GM12875 (cell line): ENCODE measurements at regions not wholly inside any gene's neighbourhood (a gene's known extent, or its start where the extent isn't known, plus 50 kb on each side); places are given as distances from the start of the nearest gene placed in this dataset.

Experiments used
- H3K4me3 ChIP-seq: one replicate; pipeline ENCODE4 v1.5.1; 2011; ENCODE audit warnings: low read depth, low read length, control low read depth
- CTCF ChIP-seq: IDR thresholded peaks from 2 replicates; pipeline ENCODE4 v1.5.1; 2011; ENCODE audit warnings: low read depth, mild to moderate bottlenecking, control low read depth, inconsistent platforms, low read length, moderate library complexity, borderline replicate concordance; ENCODE audit not compliant: insufficient read depth

DNA sequence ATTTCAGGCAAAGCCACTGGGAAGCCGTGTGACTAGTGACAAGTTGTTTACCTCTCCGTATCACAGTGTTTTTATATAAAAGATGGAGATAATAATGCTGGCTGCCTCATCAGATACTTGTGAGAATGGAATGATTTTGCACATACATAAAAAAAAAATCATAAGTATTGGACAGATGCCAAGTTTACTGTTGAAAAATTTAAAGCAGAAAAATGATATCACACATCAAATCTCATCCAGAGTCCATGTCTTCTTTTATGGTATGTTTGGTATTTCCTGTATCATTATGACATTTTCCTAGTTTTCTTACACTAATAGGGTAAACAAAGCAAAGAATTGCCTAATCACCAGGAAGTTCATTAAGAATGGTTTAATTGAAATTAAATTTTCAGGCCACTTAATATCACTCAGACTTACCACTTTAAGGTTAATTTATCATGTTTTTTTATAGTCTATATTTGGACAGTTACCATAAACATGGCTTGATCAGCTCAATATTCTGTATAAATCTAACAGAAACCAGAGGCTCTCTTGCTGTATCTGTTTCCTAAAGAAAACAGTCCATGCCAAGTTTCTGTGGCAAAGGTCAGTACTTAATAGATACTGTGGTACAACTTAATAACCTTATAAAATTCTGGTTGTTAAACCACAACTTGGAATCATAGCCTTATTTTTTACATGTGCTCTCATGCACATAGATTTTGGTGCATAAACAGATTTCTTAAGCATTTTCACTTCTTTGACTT, 656.5 kb upstream of the RIOK2 start:
- no peak overlapping the region for H3K4me3 ChIP-seq
- TF ChIP-seq CTCF: no peak

- H3K4me3 ChIP-seq: no peak overlapping the region
- no peak for TF ChIP-seq CTCF
Observed at GRCh38 chr5:97840643-97841042, 657.6 kb upstream of the RIOK2 start.

GRCh38 chr5:97842687-97843086, 659.6 kb upstream of the RIOK2 start:
- H3K4me3 ChIP-seq: no peak overlapping the region
- TF ChIP-seq CTCF: no peak

DNA sequence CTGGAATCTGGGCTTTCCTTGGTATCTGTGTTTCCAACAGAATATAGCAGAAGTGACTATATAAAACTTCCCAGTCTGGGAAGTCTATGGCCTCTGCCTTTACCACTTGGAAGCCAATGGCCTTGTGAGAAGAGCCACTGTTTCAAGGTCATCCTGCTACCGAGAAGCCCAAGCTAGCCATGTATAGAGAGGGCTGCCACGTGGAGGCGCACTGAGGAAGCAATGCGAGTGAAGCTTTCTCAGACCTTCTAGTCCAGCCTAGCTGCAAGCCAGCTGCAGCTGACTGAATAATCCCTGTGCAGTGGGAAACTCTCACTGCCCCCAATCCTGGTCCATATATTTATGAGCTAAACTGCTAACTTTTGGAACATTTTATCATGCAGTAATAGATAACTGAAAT, 661.8 kb upstream of the RIOK2 start:
- TF ChIP-seq CTCF: no peak
- H3K4me3 ChIP-seq: no peak overlapping the region

DNA sequence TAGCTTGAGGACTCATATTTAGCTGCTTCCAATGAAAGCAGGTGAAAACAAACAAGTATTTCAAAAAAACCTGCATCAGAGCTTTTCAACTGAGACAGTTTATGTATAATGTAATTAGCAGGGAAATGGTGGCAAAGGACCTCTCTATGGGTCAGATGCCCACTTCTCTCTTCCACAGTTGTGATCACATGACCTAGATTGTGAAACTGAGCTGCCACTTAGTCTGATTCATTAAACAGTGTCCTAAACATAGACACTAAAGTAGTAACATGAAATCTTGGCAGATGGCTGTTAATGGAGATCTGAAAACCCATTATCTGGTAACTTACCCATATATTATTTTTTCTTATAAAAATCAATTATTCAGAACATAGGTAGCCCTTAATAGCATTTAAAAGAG, 663.6 kb upstream of the RIOK2 start:
- H3K4me3 ChIP-seq: no peak overlapping the region
- TF ChIP-seq CTCF: no peak

- TF ChIP-seq CTCF: no peak
- H3K4me3 ChIP-seq: no peak overlapping the region
Observed at GRCh38 chr5:97847920-97848631, 665.0 kb upstream of the RIOK2 start.

DNA sequence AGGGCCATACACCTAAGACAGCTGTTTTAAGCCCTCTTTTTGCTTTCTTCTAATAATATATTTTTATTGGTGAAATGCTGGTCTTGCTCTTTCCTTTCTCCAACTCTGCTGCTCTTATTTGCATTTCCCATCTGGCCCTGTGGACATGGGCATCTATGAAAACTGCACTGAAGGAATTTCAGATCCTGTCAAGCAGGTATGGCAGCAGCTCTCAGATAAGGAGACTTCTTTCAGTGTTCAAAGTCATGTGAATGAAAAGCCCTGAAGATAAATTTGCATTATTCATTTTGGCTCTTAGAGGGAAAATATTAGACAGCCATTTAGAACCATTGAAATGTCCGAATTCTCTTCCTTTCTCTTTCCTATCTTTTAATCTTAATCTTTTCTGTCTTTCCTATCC, 668.0 kb upstream of the RIOK2 start:
- no peak overlapping the region for H3K4me3 ChIP-seq
- no peak for TF ChIP-seq CTCF
